HG03064 (cell line): ENCODE measurements at regions not wholly inside any gene's neighbourhood (a gene's known extent, or its start where the extent isn't known, plus 50 kb on each side); places are given as distances from the start of the nearest gene placed in this dataset.

Experiments used
- ATAC-seq: cut with Tn5 transposase; IDR thresholded peaks from one replicate; pipeline ENCODE4 v1.9.1; 2021; ENCODE audit warnings: low read depth; ENCODE audit not compliant: unreplicated experiment

- ATAC-seq: no peak
These were observed 179.4 kb downstream of the MYCN start for GRCh38 chr2:16119741-16120140.

- ATAC-seq: no peak
These were observed 178.6 kb downstream of the MYCN start for GRCh38 chr2:16118611-16119590.

- ATAC-seq: no peak
These were observed 177.7 kb downstream of the MYCN start for GRCh38 chr2:16117791-16118610.

- no peak for ATAC-seq
These were observed 176.8 kb downstream of the MYCN start for GRCh38 chr2:16117021-16117700.

- ATAC-seq: no peak
These were observed 175.8 kb downstream of the MYCN start for GRCh38 chr2:16115881-16116830.

- ATAC-seq: no peak
These were observed 174.9 kb downstream of the MYCN start for GRCh38 chr2:16115291-16115690.

- ATAC-seq: no peak
These were observed 174.5 kb downstream of the MYCN start for GRCh38 chr2:16114836-16115235.

GRCh38 chr2:16114070-16114469 lies 173.7 kb downstream of the MYCN start:
- no peak for ATAC-seq

GRCh38 chr2:16113568-16113967 lies 173.2 kb downstream of the MYCN start:
- no peak for ATAC-seq

- no peak for ATAC-seq
These were observed 172.7 kb downstream of the MYCN start for GRCh38 chr2:16112972-16113560.

GRCh38 chr2:16112251-16112971 lies 172.1 kb downstream of the MYCN start:
- no peak for ATAC-seq

- ATAC-seq: no peak
These were observed 171.5 kb downstream of the MYCN start for GRCh38 chr2:16111838-16112210.

GRCh38 chr2:16109821-16110310 lies 169.5 kb downstream of the MYCN start:
- ATAC-seq: no peak

- ATAC-seq: no peak
These were observed 169.0 kb downstream of the MYCN start for GRCh38 chr2:16109368-16109820.

- no peak for ATAC-seq
These were observed 166.9 kb downstream of the MYCN start for GRCh38 chr2:16107246-16107645.

GRCh38 chr2:16106619-16107018 lies 166.3 kb downstream of the MYCN start:
- no peak for ATAC-seq

GRCh38 chr2:16105669-16106281 lies 165.4 kb downstream of the MYCN start:
- ATAC-seq: no peak
